WTC11 (cell line): ENCODE measurements at regions not wholly inside any gene's neighbourhood (a gene's known extent, or its start where the extent isn't known, plus 50 kb on each side); places are given as distances from the start of the nearest gene placed in this dataset.

Experiments
- ATAC-seq: fragments of 200-7000 bp; cut with Tn5 transposase; 2 replicates; pipeline ENCODE4 v1.10.0; 2021; ENCODE audit warnings: mild to moderate bottlenecking, moderate library complexity
- CTCF ChIA-PET: fragments of 300-600 bp; sonication (Branson Sonifier 250); formaldehyde crosslinking; loops from one replicate; lab custom pipeline; 2021; ENCODE audit warnings: antibody characterized with exemption; lab: Charles Lee
- POLR2A ChIA-PET: fragments of 350-600 bp; sonication (Branson Sonifier 250); formaldehyde crosslinking; loops from one replicate; lab custom pipeline; 2021; ENCODE audit warnings: antibody characterized with exemption; lab: Charles Lee
- DNase-seq: peaks from one replicate; pipeline ENCODE4 v3.0.0; 2021; ENCODE audit warnings: low spot score
- H3K27ac Mint-ChIP-seq: 2 replicates; pipeline ENCODE4 v1.8.0; 2021; ENCODE audit warnings: mixed read lengths
- H3K27me3 Mint-ChIP-seq: 2 replicates; pipeline ENCODE4 v1.8.0; 2021; ENCODE audit warnings: low read depth, mild to moderate bottlenecking, moderate library complexity, mixed read lengths
- H3K36me3 Mint-ChIP-seq: 2 replicates; pipeline ENCODE4 v1.8.0; 2021; ENCODE audit warnings: mixed read lengths
- H3K4me1 Mint-ChIP-seq: 2 replicates; pipeline ENCODE4 v1.8.0; 2022; ENCODE audit warnings: mixed read lengths
- H3K4me3 Mint-ChIP-seq: 2 replicates; pipeline ENCODE4 v1.8.0; 2021; ENCODE audit warnings: mild to moderate bottlenecking, moderate library complexity, mixed read lengths
- H3K9me3 Mint-ChIP-seq: 2 replicates; pipeline ENCODE4 v1.8.0; 2021; ENCODE audit warnings: mixed read lengths
- AFF4 ChIP-seq: sonication (generic); formaldehyde crosslinking; IDR thresholded peaks from 2 replicates; pipeline ENCODE4 v1.8.1; 2023; ENCODE audit warnings: mild to moderate bottlenecking, missing genetic modification reagents, borderline replicate concordance
- ATF1 ChIP-seq: sonication (generic); formaldehyde crosslinking; IDR thresholded peaks from 2 replicates; pipeline ENCODE4 v1.8.1; 2023; ENCODE audit warnings: mild to moderate bottlenecking, moderate library complexity, missing genetic modification reagents
- FOXP1 ChIP-seq: sonication (generic); formaldehyde crosslinking; IDR thresholded peaks from 2 replicates; pipeline ENCODE4 v1.8.0; 2022; ENCODE audit warnings: missing genetic modification reagents, mild to moderate bottlenecking, moderate library complexity, borderline replicate concordance
- FOXP4 ChIP-seq: sonication (generic); formaldehyde crosslinking; IDR thresholded peaks from 2 replicates; pipeline ENCODE4 v1.8.0; 2022; ENCODE audit warnings: mild to moderate bottlenecking, missing genetic modification reagents
- GRHL2 ChIP-seq: fragments of 250-450 bp; sonication (Bioruptor Pico); IDR thresholded peaks from 2 replicates; pipeline ENCODE4 v1.8.0; 2022; ENCODE audit warnings: mild to moderate bottlenecking, moderate library complexity; ENCODE audit not compliant: insufficient replicate concordance, severe bottlenecking
- NFYB ChIP-seq: sonication (generic); formaldehyde crosslinking; conservative IDR thresholded peaks from 2 replicates; pipeline ENCODE4 v1.8.0; 2022; ENCODE audit warnings: low read depth, missing genetic modification reagents
- NR2C2 ChIP-seq: sonication (generic); formaldehyde crosslinking; IDR thresholded peaks from 2 replicates; pipeline ENCODE4 v1.8.0; 2022; ENCODE audit warnings: mild to moderate bottlenecking, missing genetic modification reagents
- PRDM15 ChIP-seq: sonication (generic); formaldehyde crosslinking; IDR thresholded peaks from 2 replicates; pipeline ENCODE4 v1.8.0; 2022; ENCODE audit warnings: missing genetic modification reagents
- RELA ChIP-seq: sonication (generic); formaldehyde crosslinking; IDR thresholded peaks from 2 replicates; pipeline ENCODE4 v1.8.1; 2022; ENCODE audit warnings: missing genetic modification reagents, mild to moderate bottlenecking, borderline replicate concordance
- RORB ChIP-seq: fragments of 250-450 bp; sonication (Bioruptor Pico); IDR thresholded peaks from 2 replicates; pipeline ENCODE4 v1.9.0; 2021; ENCODE audit warnings: mild to moderate bottlenecking
- SOX15 ChIP-seq: fragments of 250-450 bp; sonication (Bioruptor Pico); IDR thresholded peaks from 2 replicates; pipeline ENCODE4 v1.9.0; 2021; ENCODE audit warnings: mild to moderate bottlenecking
- SP1 ChIP-seq: sonication (generic); formaldehyde crosslinking; conservative IDR thresholded peaks from 2 replicates; pipeline ENCODE4 v1.8.1; 2022; ENCODE audit warnings: missing genetic modification reagents
- STAT6 ChIP-seq: sonication (generic); formaldehyde crosslinking; conservative IDR thresholded peaks from 2 replicates; pipeline ENCODE4 v1.8.1; 2023; ENCODE audit warnings: mild to moderate bottlenecking, low read depth, missing genetic modification reagents, moderate library complexity
- TCF7 ChIP-seq: sonication (generic); formaldehyde crosslinking; IDR thresholded peaks from 2 replicates; pipeline ENCODE4 v1.8.0; 2022; ENCODE audit warnings: mild to moderate bottlenecking, low read depth, missing genetic modification reagents, moderate library complexity
- ZBTB43 ChIP-seq: sonication (generic); formaldehyde crosslinking; IDR thresholded peaks from 2 replicates; pipeline ENCODE4 v1.8.1; 2023; ENCODE audit warnings: mild to moderate bottlenecking, missing genetic modification reagents
- ZNF121 ChIP-seq: sonication (generic); formaldehyde crosslinking; IDR thresholded peaks from 2 replicates; pipeline ENCODE4 v1.8.0; 2023; ENCODE audit warnings: missing genetic modification reagents
- ZNF396 ChIP-seq: fragments of 250-450 bp; sonication (Bioruptor Pico); IDR thresholded peaks from 2 replicates; pipeline ENCODE4 v1.8.0; 2021; ENCODE audit warnings: mild to moderate bottlenecking, moderate library complexity, borderline replicate concordance
- ZNF416 ChIP-seq: fragments of 250-450 bp; sonication (Bioruptor Pico); IDR thresholded peaks from 2 replicates; pipeline ENCODE4 v1.9.0; 2021; ENCODE audit warnings: mild to moderate bottlenecking, inconsistent platforms

GRCh38 chr4:187565416-187565815, 430.2 kb upstream of the ZFP42 start (continued):
- TF ChIP-seq STAT6 (CRISPR knock-in tag) = no peak
- TF ChIP-seq TCF7 (CRISPR knock-in tag) = no peak
- TF ChIP-seq ATF1 (CRISPR knock-in tag) = no peak
- no peak for TF ChIP-seq RORB (CRISPR knock-in tag)
- no peak for TF ChIP-seq PRDM15 (CRISPR knock-in tag)
- no peak for TF ChIP-seq SOX15 (CRISPR knock-in tag)
- no peak for TF ChIP-seq ZNF416 (CRISPR knock-in tag)
- no peak for TF ChIP-seq ZNF121
- TF ChIP-seq SP1 = no peak
- no peak for TF ChIP-seq AFF4
- TF ChIP-seq ZBTB43 (CRISPR knock-in tag) = no peak

- no peak for DNase-seq
- Mint-ChIP-seq H3K4me3 (no peak overlapping the region), H3K36me3 (no peaks in the 10 kb centered on the region), H3K27me3 (no peaks in the 10 kb centered on the region), H3K27ac (no peak overlapping the region), H3K9me3 (no peaks in the 10 kb centered on the region; the same call in 1 of the 2 replicates), H3K4me1 (peaks cover 6% of the 10 kb centered on the region)
- TF ChIP-seq ZNF396 (CRISPR knock-in tag) (no peak), FOXP1 (CRISPR knock-in tag) (no peak), NFYB (CRISPR knock-in tag) (no peak), NR2C2 (CRISPR knock-in tag) (no peak), RELA (CRISPR knock-in tag) (no peak), FOXP4 (CRISPR knock-in tag) (no peak), GRHL2 (CRISPR knock-in tag) (no peak)
- ChIA-PET CTCF (no interaction called here), POLR2A (no interaction called here)
- no peak for ATAC-seq
Measured at GRCh38 chr4:187569871-187570270, 425.7 kb upstream of the ZFP42 start.
